HL-60 (cell line): ENCODE measurements at regions not wholly inside any gene's neighbourhood (a gene's known extent, or its start where the extent isn't known, plus 50 kb on each side); places are given as distances from the start of the nearest gene placed in this dataset.
"Not testable (repeated sequence)": the region's sequence is repeated elsewhere in the genome, so short reads cannot be mapped to it uniquely, and the experiment has no call there.

Experiments used
- DNase-seq, 2 experiments: peaks; one replicate each; pipeline ENCODE4 v3.0.0-alpha.2; 2010 to 2020; ENCODE audit warnings: low read depth in 1 of 2, low spot score in 1 of 2
- H3K27ac ChIP-seq: fragments of 250-450 bp; sonication (Bioruptor Pico); replicated peaks from 2 replicates; pipeline ENCODE4 v1.5.1; 2020; ENCODE audit warnings: mild to moderate bottlenecking, moderate library complexity
- H3K27me3 ChIP-seq: fragments of 250-450 bp; sonication (Bioruptor Pico); 2 replicates; pipeline ENCODE4 v1.5.1; 2021; ENCODE audit warnings: mild to moderate bottlenecking, moderate library complexity; ENCODE audit not compliant: insufficient read depth, poor library complexity, severe bottlenecking
- H3K4me3 ChIP-seq: replicated peaks from 2 replicates; pipeline ENCODE4 v1.5.1; 2011; ENCODE audit warnings: mild to moderate bottlenecking, control low read depth, low read length; ENCODE audit not compliant: insufficient read depth
- CTCF ChIP-seq: IDR thresholded peaks from one replicate; pipeline ENCODE4 v1.5.1; 2011; ENCODE audit warnings: low read length, control low read depth, inconsistent platforms; ENCODE audit not compliant: insufficient read depth
- GABPA ChIP-seq: IDR thresholded peaks from 2 replicates; pipeline ENCODE4 v1.6.1; 2012; ENCODE audit warnings: low read depth
- POLR2AphosphoS5 ChIP-seq: IDR thresholded peaks from 2 replicates; pipeline ENCODE4 v1.6.1; 2012; ENCODE audit warnings: low read depth
- REST ChIP-seq: IDR thresholded peaks from 2 replicates; pipeline ENCODE4 v1.6.1; 2012; ENCODE audit warnings: low read depth; ENCODE audit not compliant: insufficient replicate concordance
- SPI1 ChIP-seq: IDR thresholded peaks from 2 replicates; pipeline ENCODE4 v1.6.1; 2012; ENCODE audit warnings: low read depth, mild to moderate bottlenecking, borderline replicate concordance

- no peak for DNase-seq
- TF ChIP-seq POLR2AphosphoS5, result no peak
- Histone ChIP-seq H3K27ac (no peak overlapping the region), H3K4me3 (no peak overlapping the region), H3K27me3 (no peaks in the 10 kb centered on the region)
Observed at GRCh38 chrX:121763671-121764070, 716.3 kb downstream of the GLUD2 start.

GRCh38 chrX:121768210-121768609, 720.8 kb downstream of the GLUD2 start:
- H3K27me3 ChIP-seq, H3K27ac ChIP-seq: not testable (repeated sequence)

GRCh38 chrX:121781991-121782390, 734.6 kb downstream of the GLUD2 start:
- no peak for DNase-seq
- H3K27ac ChIP-seq, result no peak overlapping the region

More at GRCh38 chrX:121768210-121768609, 720.8 kb downstream of the GLUD2 start:
- not testable (repeated sequence) for H3K4me3 ChIP-seq, DNase-seq

GRCh38 chrX:121782544-121782943, 735.1 kb downstream of the GLUD2 start:
- TF ChIP-seq SPI1, result no peak
- TF ChIP-seq REST, result no peak
- TF ChIP-seq GABPA, result no peak
- no peak for TF ChIP-seq CTCF
- no peak for TF ChIP-seq POLR2AphosphoS5
- H3K27me3 ChIP-seq, result no peaks in the 10 kb centered on the region
- DNase-seq, result no peak
- H3K4me3 ChIP-seq, result no peak overlapping the region
- no peak overlapping the region for H3K27ac ChIP-seq

More at GRCh38 chrX:121781991-121782390, 734.6 kb downstream of the GLUD2 start:
- Histone ChIP-seq H3K4me3 (no peak overlapping the region), H3K27me3 (no peaks in the 10 kb centered on the region)
- no peak for TF ChIP-seq GABPA
- no peak for TF ChIP-seq SPI1
- no peak for TF ChIP-seq REST
- TF ChIP-seq CTCF, result no peak
- TF ChIP-seq POLR2AphosphoS5, result no peak

GRCh38 chrX:121782976-121783375, 735.6 kb downstream of the GLUD2 start:
- H3K4me3 ChIP-seq, result no peak overlapping the region
- no peak for DNase-seq
- H3K27me3 ChIP-seq, result no peaks in the 10 kb centered on the region
- no peak overlapping the region for H3K27ac ChIP-seq
- TF ChIP-seq CTCF, result no peak
- TF ChIP-seq SPI1, result peak; percentile 34; the same call in 1 of the 2 replicates
- TF ChIP-seq GABPA, result no peak
